Iris pigment epithelial cell (primary cell): ENCODE measurements at regions not wholly inside any gene's neighbourhood (a gene's known extent, or its start where the extent isn't known, plus 50 kb on each side); places are given as distances from the start of the nearest gene placed in this dataset.
A peak's percentile ranks its signal among the peaks of the same experiment; 100 is the strongest.

ENCODE experiments used
- DNase-seq: peaks from one replicate; pipeline ENCODE4 v3.0.0-alpha.2; 2011; ENCODE audit warnings: low read depth

DNA sequence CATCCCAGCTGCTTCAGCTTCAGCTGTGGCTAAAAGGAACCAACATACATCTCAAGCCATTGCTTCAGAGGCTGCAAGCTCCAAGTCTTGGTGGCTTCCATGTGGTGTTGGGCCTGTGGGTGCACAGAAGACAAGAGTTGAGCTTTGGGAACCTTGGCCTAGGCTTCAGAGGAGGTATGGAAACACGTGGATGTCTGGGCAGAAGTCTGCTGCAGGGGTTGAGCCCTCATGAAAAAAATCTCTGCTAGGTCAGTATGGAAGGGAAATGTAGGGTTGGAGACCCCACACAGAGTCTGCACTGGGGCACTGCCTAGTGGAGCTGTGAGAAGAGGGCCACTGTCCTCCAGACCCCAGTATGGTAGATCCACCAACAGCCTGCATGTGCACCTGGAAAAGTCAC, 279.3 kb downstream of the MZT1 start:
- no peak for DNase-seq

DNA sequence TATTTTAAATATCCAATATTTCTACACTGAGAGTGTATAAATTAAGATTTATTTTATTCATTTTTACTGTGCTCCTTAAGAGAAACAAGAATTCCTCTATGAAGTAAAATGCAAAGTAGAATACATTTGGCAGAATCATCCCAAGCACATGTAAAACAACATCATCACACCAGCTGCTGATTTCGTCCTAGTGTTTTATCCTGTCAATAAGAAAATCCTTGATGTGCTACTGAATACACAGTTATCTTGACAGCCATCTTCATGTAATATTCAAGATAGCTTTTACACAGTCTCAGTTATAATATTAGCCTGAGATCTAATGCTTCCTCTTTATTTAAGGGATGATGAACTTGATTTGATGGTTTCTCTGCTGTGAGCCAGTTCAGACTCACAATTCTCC, 282.4 kb downstream of the MZT1 start:
- DNase-seq: no peak

DNA sequence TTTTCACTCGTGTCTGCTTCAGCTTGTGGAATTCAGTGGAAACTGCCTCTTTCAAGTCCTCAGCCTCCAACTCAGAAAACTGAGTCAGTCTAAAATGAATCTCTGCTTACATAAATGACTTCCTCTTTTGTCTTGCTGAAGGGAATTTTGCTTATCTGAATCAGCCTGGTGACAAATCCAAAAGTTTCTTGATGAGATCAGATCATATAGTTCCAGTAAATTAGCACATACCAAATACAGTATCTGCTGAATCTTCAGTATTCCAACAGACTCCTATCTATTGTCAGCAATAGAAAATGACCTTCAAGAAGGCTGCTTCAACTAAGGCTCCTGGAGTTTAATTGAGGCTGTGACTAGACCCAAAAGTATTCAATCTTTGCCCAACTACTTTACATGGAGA, 290.0 kb downstream of the MZT1 start:
- peak; percentile 75 for DNase-seq

GRCh38 chr13:72435251-72435650, 292.2 kb downstream of the MZT1 start:
- DNase-seq: peak; percentile 5

DNA sequence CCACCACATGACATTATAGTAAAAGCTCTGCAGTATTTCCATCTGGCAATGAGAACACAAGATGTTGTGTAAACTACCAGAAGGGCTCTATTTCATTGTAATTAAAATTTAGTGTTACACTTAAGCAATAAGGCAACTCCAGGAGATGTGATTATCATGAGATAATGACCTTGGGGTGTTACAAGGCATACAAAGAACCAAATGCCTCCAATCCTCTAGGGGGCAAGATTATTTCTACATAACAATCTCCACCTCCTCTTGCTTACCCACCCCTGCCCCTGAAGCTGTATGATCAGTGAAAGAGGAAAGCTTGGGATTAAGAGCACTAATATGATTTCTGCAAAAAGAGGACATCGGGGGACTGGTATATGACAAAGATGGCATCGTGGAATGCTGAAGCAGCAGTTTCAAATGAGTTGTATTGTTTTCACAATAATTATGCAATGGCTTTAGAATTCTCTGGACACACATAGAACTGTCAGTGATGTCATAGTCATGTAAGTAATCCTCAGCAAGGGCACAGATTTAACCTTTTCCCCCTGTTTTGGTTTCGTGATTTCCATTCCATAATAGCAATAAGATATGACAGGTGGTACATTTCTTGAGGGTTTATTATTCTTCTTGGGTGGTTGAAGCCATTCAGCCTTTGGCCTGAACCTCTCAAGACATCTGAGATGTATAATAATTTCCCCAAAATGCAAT, 295.3 kb downstream of the MZT1 start:
- DNase-seq: peak; percentile 21

DNA sequence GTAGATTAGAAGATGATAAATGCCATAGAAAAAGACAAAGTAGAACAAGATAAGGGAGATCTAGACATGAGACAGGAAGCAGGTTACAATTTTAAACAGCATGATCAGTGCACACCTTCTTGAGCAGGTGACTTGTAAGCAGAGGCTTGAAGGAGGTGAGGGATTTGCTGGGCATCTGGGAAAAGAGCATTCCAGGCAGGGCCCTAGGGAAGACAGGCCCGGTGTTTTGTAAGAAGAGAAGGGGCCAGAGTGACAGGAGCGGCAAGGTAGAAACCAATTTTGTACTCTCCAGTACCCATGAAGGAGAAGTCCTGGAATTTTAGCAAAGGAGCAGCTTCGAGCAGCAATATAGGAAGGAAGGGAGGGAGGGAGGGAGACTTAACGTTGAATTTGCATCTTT, 296.5 kb downstream of the MZT1 start:
- DNase-seq: no peak

DNA sequence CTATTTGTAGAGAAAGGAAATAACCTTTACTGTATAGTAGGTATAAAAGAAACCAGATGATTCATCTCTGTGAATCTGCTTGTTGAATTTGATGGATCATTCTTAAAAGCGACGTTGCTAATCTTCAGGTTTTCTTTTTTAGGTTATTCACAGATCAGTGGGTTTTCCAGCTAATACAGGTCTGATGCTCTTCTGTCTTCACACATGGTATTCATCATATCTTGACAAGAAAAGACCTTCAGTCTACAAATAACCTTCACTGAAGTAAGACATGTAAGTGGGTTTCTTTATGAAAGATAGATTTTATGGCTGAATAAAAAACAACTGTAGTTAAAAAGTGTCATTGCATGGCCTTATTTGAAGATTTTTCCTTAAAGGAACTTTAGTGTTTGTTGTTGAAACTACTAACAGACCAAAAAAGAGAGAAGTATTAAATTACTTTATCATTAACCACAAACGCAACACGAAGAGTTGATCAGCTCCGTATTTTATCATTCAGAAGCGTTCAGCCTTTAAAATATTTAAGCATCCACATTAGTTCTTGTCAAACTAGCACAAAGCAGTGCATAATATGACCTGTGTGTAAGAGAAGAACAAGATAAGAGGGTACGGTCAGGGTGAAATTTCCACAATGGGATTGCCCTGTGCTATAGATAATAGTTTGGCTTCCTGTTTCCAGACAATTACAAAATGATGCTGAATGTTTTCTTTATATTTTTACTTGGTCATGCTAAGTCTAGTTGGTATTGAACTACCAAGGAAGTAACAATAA, 299.5 kb downstream of the MZT1 start:
- DNase-seq: no peak

DNA sequence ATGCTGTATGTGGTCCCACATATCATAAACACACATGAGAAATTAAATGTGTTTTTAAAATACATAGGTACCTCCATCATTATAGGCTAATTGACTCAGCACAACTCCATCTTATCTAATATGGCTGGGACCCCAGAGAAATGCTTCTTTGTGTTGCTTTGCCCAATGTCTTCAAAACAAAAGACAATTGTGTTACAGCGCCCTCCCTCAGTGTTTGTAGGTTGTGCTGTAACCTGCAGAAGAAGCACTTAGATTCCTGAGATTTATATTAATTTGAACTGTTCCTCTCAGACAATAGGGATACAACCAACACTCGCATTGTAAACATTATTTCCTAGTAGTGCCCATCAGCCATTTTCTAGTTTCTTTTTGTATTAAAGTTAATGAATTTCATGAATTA, 303.4 kb downstream of the MZT1 start:
- DNase-seq: no peak

DNA sequence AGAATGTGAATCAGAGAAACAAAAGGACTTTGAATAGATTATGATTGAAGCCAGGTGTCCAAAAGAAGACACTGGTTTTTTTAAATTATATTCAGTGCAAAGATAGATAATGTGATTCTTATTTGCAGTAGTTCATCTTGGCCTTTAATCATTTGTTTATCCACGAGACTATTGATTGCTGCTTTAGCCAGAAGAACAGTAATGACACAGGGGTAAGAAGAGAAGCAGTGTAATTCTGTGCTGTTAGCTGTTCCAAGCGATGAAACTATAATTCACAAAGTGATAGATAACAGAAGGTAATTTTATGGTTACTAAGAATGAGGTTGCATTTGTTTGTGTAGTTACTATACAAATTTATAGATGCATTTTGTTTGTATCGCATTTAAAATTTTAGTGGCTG, 311.6 kb downstream of the MZT1 start:
- no peak for DNase-seq

DNA sequence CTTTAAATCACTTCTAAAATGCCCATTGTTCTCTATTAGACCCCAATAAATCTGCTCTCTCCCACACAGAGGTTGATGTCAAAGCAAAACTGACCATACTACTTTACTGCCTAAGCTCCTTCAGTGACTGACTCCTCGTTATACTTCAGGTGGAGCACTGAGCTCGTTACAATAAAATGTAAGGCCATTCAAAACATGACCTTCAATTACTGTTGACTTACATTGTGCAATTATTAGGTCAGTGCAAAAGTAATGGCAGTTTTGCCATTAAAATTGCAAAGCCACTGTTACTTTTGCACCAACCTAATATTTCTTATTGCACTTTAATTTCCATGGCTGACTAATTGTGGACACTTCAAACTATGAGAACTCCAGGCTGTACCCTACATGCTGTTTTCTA, 314.9 kb downstream of the MZT1 start:
- no peak for DNase-seq

DNA sequence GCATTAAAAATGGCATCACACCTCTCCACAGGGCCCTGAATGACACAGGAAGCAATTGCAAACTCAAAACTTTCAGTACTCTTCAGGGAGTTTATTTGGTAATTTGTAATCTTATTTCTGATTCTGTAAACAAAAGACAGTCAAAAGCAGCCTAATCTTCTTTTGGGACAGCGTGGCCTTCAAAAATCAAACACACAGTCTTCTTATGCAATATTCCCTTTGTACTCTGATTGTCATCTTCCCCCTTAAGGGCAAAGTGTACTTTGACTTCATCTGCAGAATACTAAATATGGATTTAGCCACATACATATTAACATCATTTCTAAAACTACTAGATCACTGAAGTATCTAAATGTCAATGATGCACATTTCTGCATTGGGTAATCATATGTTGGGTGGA, 322.0 kb downstream of the MZT1 start:
- no peak for DNase-seq

GRCh38 chr13:72403396-72404010, 323.9 kb downstream of the MZT1 start:
- peak; percentile 36 for DNase-seq

DNA sequence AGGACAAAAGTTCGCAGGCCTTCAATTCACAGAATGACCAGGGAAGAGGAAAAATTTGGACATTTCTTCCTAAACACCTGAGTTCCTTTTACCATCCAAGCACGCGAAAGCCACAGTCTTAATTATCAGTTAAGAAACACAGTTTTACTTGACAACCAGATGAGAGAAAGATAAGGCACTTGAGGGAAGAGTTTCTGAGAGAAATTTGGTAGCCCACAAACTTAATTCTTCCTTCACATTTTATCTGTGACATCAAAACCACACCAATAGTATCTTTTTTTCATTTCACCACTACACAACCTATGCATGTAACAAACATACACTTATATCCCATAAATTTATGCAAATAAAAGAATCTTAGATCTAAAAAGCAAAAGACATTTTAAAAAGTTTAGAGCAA, 326.6 kb downstream of the MZT1 start:
- DNase-seq: no peak

- no peak for DNase-seq
These were observed 328.1 kb downstream of the MZT1 start for GRCh38 chr13:72399351-72399750.

DNA sequence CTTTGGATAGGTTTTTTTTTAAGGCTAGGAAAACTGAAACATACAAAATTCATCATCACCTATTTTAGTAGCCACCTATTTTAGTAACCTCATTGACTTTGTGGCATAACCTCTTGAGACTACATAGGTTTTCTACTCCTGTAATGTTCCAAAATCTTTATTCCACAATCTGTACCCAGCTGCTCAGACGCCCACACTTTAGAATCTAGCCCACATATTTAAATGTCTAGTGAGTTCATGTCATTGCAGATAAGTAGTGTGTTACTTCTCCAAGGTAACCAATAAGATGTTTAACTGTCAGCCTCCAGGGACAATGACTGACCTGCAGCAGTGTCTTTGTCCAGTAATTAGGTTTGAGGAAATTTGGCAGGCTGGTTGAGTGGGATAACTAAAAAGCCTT, 330.2 kb downstream of the MZT1 start:
- no peak for DNase-seq

DNA sequence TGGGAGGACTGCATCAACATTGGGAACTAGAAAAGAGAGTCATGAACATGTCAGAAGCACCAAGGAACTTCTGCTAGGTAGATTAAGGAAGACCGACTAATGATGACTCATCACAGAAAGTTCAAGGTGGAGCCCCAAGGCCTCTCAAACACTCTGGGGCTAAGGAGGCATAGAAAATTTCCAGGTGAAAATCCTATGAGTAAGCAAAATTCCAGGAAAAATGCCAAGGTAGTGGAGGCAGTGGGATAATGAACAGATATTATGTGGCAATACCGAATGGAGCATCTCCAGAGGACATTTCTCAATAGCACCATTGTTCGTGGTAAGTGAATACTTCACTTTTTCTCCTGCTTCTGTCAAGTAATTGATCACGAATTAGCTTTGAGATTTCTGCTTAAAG, 336.5 kb downstream of the MZT1 start:
- peak; percentile 21 for DNase-seq

DNA sequence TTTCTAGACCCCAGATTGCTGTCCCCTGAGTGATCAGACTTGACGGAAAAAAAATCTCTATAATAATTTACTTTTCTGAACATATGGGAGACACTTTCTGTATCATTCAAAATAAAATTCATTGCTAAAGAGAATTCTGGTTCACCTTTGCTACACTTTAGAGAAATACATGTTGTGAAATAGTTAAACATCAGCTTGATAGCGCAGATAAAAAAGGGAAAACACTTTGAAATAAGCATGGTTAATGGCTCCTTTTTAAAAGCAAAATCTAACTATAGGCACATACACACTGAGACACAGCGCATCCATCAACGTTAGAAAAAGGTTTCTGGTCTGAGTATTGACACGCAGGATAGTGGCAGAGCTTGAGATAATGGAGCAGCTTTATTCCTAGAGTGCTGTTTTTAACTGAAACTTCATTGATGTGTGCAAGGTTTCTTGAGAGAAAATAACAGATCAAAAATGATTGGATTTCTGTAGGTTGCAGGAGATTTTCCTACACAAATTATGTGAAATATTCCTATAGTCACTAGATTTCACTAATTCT, 341.2 kb downstream of the MZT1 start:
- no peak for DNase-seq

GRCh38 chr13:72384879-72385278, 342.6 kb downstream of the MZT1 start:
- peak; percentile 80 for DNase-seq

- peak; percentile 27 for DNase-seq
These were observed 343.1 kb downstream of the MZT1 start for GRCh38 chr13:72384186-72384823.

- no peak for DNase-seq
These were observed 343.8 kb downstream of the MZT1 start for GRCh38 chr13:72383646-72384045.

GRCh38 chr13:72379581-72379980, 347.8 kb downstream of the MZT1 start:
- peak; percentile 45 for DNase-seq

DNA sequence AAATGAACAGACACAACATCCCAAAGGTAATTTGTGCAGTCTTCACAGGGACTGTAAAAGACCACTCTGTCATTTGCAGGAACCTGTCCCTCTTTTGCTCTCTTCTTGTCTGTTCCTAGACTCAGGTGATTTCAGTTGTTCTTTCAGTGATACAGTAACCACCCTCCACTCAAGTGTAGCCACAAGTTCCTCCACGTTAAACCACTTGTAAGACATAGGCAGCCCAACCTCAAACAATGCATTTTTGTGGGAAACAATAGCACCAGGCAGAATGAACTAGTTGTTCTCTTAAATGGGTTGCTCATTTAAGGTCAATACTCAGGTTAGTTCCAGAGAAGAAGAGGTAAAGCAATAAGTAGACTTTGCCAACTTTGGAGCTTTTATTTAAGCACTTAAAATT, 359.4 kb downstream of the MZT1 start:
- DNase-seq: no peak

GRCh38 chr13:72346716-72347115, 380.7 kb downstream of the MZT1 start:
- DNase-seq: no peak
